Astrocyte (in vitro differentiated cells and primary cell): ENCODE measurements at regions not wholly inside any gene's neighbourhood (a gene's known extent, or its start where the extent isn't known, plus 50 kb on each side); places are given as distances from the start of the nearest gene placed in this dataset.

Source experiments
- EZH2 ChIP-seq: IDR thresholded peaks from 2 replicates; pipeline ENCODE4 v1.6.1; 2012; ENCODE audit warnings: mild to moderate bottlenecking, low read length, inconsistent platforms; ENCODE audit not compliant: insufficient read depth
- TF ChIP-seq, protein P1 (sequence below): IDR thresholded peaks from 2 replicates; pipeline ENCODE4 v1.5.1; 2011; ENCODE audit warnings: low read depth, mild to moderate bottlenecking, inconsistent platforms, low read length, moderate library complexity; ENCODE audit not compliant: insufficient read depth

GRCh38 chr22:46050451-46050845 is 73.5 kb upstream of the WNT7B start:
- TF ChIP-seq, protein P1, sequence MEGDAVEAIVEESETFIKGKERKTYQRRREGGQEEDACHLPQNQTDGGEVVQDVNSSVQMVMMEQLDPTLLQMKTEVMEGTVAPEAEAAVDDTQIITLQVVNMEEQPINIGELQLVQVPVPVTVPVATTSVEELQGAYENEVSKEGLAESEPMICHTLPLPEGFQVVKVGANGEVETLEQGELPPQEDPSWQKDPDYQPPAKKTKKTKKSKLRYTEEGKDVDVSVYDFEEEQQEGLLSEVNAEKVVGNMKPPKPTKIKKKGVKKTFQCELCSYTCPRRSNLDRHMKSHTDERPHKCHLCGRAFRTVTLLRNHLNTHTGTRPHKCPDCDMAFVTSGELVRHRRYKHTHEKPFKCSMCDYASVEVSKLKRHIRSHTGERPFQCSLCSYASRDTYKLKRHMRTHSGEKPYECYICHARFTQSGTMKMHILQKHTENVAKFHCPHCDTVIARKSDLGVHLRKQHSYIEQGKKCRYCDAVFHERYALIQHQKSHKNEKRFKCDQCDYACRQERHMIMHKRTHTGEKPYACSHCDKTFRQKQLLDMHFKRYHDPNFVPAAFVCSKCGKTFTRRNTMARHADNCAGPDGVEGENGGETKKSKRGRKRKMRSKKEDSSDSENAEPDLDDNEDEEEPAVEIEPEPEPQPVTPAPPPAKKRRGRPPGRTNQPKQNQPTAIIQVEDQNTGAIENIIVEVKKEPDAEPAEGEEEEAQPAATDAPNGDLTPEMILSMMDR = no peak
- no peak for TF ChIP-seq EZH2
